GM21447 (cell line): ENCODE measurements at regions not wholly inside any gene's neighbourhood (a gene's known extent, or its start where the extent isn't known, plus 50 kb on each side); places are given as distances from the start of the nearest gene placed in this dataset.

Experiments used
- ATAC-seq: cut with Tn5 transposase; IDR thresholded peaks from one replicate; pipeline ENCODE4 v1.9.1; 2021; ENCODE audit not compliant: unreplicated experiment

GRCh38 chr17:77481476-77482374 lies 341.0 kb downstream of the SEC14L1 start:
- ATAC-seq, result no peak

- no peak for ATAC-seq
Measured at GRCh38 chr17:77482375-77483127, 341.8 kb downstream of the SEC14L1 start.

- ATAC-seq, result no peak
Measured at GRCh38 chr17:77483128-77483598, 342.4 kb downstream of the SEC14L1 start.

GRCh38 chr17:77484111-77484510 lies 343.3 kb downstream of the SEC14L1 start:
- no peak for ATAC-seq

DNA sequence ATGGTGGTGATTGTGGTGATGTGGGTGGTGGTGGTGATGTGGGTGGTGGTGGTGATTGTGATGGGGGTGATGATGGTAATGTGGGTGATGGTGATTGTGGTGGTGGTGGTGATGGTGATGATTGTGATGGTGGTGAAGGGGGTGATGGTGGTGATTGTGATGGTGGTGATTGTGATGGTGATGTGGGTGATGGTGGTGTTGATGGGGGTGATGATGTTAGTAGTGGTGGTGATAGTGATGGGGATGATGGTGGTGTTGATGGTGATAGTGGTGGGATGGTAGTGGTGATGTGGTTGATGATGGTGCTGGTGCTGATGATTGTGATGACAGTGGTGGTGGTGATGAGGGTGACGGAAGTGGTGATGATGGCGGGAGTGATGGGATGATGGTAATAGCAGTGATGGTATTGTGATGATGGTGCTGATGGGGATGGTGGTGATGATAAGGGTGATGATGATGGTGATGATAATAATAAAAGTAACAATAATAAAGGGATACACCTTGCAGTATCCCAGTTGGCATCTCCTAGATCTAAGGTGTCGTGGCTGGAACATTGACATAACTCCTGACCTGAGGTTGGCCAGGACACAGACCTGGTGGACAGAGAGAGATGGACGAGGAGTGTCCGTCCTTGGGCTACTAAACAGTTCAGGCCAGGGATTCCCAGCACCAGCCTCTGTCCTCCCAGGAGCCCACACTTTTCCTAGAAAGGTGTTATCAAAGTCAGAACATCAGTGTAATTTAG lies 344.5 kb downstream of the SEC14L1 start:
- no peak for ATAC-seq

GRCh38 chr17:77487211-77487629 lies 346.5 kb downstream of the SEC14L1 start:
- ATAC-seq, result no peak

DNA sequence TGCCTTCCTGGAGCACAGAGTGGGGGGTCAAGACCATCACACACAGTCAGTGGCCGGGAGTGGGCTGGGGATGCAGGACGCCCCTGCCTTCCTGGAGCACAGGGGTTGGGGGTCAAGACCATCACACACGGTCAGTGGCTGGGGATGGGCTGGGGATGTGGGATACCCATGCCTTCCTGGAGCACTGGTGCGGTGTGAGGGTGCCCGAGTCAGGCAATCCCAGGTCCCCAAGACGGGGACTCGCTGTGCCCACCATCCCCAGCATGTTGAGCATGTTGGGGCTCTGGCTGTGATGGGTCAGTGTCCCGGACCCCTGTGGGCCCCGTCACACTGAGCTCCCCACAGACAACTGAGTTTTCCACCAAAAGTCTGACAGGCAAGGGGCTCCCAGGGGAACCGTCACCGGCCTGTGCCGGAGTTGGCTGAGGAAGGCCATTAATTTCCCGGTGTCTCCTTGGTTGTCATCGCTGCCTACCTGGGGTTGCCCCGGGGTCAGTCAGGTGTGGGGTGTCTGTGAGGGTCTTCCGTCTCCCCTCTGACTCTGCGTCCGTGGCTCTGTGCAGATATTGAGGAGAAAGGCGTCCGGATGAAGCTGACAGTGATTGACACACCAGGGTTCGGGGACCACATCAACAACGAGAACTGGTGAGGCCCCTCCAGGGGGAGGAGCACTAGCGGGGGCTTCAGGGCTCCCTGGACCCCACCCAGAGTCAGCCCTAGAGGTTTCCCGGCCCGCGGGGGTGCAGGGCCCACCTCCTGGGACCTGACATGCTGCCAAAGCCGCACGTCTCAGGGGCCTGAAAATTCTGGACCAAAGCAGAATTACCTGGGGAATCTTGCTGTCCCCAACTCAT lies 347.1 kb downstream of the SEC14L1 start:
- ATAC-seq, result no peak

GRCh38 chr17:77488531-77489238 lies 347.9 kb downstream of the SEC14L1 start:
- no peak for ATAC-seq

DNA sequence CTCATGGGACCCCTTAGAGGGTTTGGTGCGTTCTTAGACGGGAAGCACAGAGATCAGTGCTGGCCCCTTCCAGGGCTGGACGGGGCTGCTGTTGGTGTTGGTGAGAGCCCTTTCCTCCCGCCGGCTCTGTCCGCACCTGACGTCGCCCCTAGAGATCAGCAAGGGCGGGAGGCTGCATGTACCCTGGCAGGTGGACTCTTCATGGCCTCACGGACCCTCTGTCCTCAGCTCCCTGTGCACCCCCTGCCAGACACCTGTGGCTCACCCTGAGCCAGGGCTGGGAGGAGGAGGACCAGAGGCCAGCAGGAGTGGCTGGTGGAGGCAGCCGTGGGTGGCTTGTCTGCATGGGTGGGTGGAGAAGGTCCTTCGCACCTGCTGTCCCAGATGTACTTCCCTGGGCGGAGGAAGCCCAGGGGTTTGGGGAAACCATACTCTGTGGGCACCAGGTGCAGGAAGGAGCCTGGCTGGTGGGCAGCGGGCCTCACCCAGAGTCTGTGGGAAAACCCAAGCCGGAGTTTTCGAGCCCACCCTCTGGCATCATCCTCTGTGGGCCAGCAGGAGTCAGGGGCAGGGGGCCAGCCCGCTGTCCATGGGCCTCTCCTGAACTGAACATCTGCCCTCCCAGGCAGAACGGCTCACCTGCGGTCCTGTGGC lies 348.6 kb downstream of the SEC14L1 start:
- no peak for ATAC-seq

GRCh38 chr17:77489893-77490255 lies 349.1 kb downstream of the SEC14L1 start:
- no peak for ATAC-seq

- no peak for ATAC-seq
Measured at GRCh38 chr17:77490361-77491183, 349.8 kb downstream of the SEC14L1 start.

- ATAC-seq, result no peak
Measured at GRCh38 chr17:77491921-77492445, 351.2 kb downstream of the SEC14L1 start.

- ATAC-seq, result no peak
Measured at GRCh38 chr17:77492446-77493237, 351.9 kb downstream of the SEC14L1 start.

DNA sequence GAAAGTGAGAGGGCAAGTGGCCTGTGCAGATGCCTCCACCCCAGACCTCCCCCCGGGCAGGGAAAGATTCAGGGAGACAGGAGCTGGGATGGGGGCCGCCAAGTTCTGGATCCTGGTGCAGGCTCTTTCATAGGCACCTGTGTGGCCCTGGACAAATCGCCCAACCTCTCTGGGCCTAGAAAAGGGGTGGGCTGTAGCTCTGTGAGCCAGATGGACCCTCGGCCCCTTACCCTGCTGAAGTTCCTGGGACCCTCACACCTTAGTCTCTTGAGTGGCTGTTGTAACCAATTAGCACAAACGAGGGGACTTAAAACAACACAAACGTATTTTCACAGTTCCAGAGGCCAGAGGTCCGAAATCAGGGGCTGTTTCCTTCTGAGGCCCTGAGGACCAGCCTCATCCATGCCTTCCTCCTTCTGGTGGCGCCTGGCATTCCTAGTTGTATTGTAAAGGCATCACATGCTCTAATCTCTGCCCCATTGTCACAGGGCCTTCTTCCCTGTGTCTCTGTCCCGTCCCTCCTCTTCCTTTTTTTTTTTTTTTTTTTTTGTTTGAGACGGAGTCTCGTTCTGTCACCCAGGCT lies 352.6 kb downstream of the SEC14L1 start:
- no peak for ATAC-seq

GRCh38 chr17:77493901-77494663 lies 353.3 kb downstream of the SEC14L1 start:
- no peak for ATAC-seq
